ENCODE measurements at regions not wholly inside any gene's neighbourhood (a gene's known extent, or its start where the extent isn't known, plus 50 kb on each side); places are given as distances from the start of the nearest gene placed in this dataset.

GRCh38 chr7:45410893-45411292 lies 163.3 kb upstream of the ADCY1 start:
- TF ChIP-seq CTCF (IDR thresholded peaks at IDR 0.05) (no peak), POLR2AphosphoS5 (IDR thresholded peaks at IDR 0.05) (no peak)
